GM12865 (cell line): ENCODE measurements at regions not wholly inside any gene's neighbourhood (a gene's known extent, or its start where the extent isn't known, plus 50 kb on each side); places are given as distances from the start of the nearest gene placed in this dataset.

Experiments
- DNase-seq: peaks from one replicate; pipeline ENCODE4 v3.0.0; 2010; ENCODE audit warnings: low read depth
- H3K4me3 ChIP-seq: 2 replicates; pipeline ENCODE4 v1.5.1; 2011; ENCODE audit warnings: mild to moderate bottlenecking, low read depth, low read length, control low read depth
- CTCF ChIP-seq: IDR thresholded peaks from 2 replicates; pipeline ENCODE4 v1.5.1; 2011; ENCODE audit warnings: low read length, control low read depth, low read depth, inconsistent platforms; ENCODE audit not compliant: insufficient read depth; ENCODE audit errors: missing control alignments

- no peak for TF ChIP-seq CTCF
- no peak for DNase-seq
Measured at GRCh38 chr2:67313536-67313935, 83.6 kb upstream of the ETAA1 start.

GRCh38 chr2:67318031-67318430, 79.1 kb upstream of the ETAA1 start:
- TF ChIP-seq CTCF, result no peak
- no peak overlapping the region for H3K4me3 ChIP-seq
- no peak for DNase-seq

More at GRCh38 chr2:67313536-67313935, 83.6 kb upstream of the ETAA1 start:
- no peak overlapping the region for H3K4me3 ChIP-seq

- no peak for TF ChIP-seq CTCF
- DNase-seq, result no peak
Measured at GRCh38 chr2:67318563-67318962, 78.6 kb upstream of the ETAA1 start.

GRCh38 chr2:67318993-67319481, 78.1 kb upstream of the ETAA1 start:
- no peak for DNase-seq
- TF ChIP-seq CTCF, result no peak
- no peak overlapping the region for H3K4me3 ChIP-seq

More at GRCh38 chr2:67318563-67318962, 78.6 kb upstream of the ETAA1 start:
- no peak overlapping the region for H3K4me3 ChIP-seq

- no peak for TF ChIP-seq CTCF
- DNase-seq, result no peak
- no peak overlapping the region for H3K4me3 ChIP-seq
Measured at GRCh38 chr2:67320861-67321587, 76.1 kb upstream of the ETAA1 start.

GRCh38 chr2:67321588-67321903, 75.6 kb upstream of the ETAA1 start:
- DNase-seq, result no peak
- H3K4me3 ChIP-seq, result no peak overlapping the region
- TF ChIP-seq CTCF, result no peak

GRCh38 chr2:67322353-67323001, 74.7 kb upstream of the ETAA1 start:
- TF ChIP-seq CTCF, result no peak
- H3K4me3 ChIP-seq, result no peak overlapping the region
- DNase-seq, result peak; percentile 5
